GM12864 (cell line): ENCODE measurements at regions not wholly inside any gene's neighbourhood (a gene's known extent, or its start where the extent isn't known, plus 50 kb on each side); places are given as distances from the start of the nearest gene placed in this dataset.

Experiments used
- DNase-seq: peaks from one replicate; pipeline ENCODE4 v3.0.0-alpha.2; 2011; ENCODE audit warnings: low read depth
- H3K4me3 ChIP-seq: 2 replicates; pipeline ENCODE4 v1.5.1; 2011; ENCODE audit warnings: mild to moderate bottlenecking, low read depth, low read length, control low read depth
- TF ChIP-seq, protein P1 (sequence below): IDR thresholded peaks from 2 replicates; pipeline ENCODE4 v1.5.1; 2011; ENCODE audit warnings: low read depth, mild to moderate bottlenecking, moderate library complexity, low read length, control low read depth, inconsistent platforms; ENCODE audit errors: missing control alignments

GRCh38 chr2:187207126-187207525 is 240.9 kb downstream of the CALCRL start:
- H3K4me3 ChIP-seq = no peak overlapping the region
- no peak for DNase-seq
- TF ChIP-seq, protein P1, sequence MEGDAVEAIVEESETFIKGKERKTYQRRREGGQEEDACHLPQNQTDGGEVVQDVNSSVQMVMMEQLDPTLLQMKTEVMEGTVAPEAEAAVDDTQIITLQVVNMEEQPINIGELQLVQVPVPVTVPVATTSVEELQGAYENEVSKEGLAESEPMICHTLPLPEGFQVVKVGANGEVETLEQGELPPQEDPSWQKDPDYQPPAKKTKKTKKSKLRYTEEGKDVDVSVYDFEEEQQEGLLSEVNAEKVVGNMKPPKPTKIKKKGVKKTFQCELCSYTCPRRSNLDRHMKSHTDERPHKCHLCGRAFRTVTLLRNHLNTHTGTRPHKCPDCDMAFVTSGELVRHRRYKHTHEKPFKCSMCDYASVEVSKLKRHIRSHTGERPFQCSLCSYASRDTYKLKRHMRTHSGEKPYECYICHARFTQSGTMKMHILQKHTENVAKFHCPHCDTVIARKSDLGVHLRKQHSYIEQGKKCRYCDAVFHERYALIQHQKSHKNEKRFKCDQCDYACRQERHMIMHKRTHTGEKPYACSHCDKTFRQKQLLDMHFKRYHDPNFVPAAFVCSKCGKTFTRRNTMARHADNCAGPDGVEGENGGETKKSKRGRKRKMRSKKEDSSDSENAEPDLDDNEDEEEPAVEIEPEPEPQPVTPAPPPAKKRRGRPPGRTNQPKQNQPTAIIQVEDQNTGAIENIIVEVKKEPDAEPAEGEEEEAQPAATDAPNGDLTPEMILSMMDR = no peak

DNA sequence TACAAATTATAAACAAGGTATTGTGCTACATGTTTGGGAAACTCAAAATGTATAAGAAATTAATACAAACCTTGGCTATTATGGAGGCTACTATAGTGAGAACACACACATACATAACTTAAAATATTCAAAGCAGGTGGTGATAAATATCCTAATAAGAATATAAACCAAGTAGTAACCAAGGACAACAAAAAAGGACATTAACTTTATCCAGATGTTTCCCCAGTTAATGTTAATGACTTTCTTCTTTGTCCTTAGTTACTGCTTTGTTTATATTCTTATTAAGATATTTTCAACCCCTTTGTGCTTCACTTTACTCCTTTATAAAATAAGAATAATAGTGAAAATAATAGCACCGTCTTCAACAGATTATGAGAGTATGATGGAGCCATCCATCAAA is 241.6 kb downstream of the CALCRL start:
- DNase-seq = no peak
- H3K4me3 ChIP-seq = no peak overlapping the region
- TF ChIP-seq, protein P1 = no peak

DNA sequence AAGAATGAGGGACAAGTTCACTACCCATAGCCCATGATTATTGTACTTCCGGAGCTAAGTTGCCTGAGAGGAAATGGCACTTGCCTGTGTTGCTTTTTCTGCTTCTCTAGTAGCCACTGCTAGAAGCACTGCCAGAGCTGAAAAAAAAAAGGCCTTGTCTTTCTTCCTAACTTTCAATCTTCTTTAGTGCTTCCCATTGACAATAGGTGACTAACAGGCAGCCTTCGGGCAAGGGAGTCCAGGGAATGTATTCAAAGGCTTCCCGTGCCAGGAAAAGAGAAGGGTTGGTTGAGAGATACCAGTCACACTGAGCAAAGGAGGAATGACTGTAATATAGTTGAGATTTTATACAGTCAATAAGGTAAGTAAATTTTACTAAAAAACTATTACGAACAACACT is 242.0 kb downstream of the CALCRL start:
- H3K4me3 ChIP-seq = no peak overlapping the region
- TF ChIP-seq, protein P1 = no peak
- no peak for DNase-seq

DNA sequence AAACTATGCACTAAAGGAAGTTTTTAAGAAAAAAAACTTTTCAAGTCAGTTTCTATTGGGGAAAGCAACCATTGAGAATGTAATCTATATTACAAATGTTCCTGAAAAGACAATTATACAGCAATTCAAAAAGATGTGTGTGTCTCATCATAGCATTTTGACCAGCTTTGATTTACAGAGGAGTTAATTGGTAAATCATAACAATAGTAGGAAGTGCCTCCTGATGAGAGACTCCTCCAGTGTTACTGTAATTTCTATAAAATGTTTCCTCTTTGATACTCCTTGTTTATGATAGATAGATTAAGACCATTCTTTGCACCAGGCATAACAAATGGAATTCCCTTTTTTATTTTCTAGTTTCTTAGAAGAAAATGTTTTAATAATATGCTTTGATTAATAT is 249.9 kb downstream of the CALCRL start:
- no peak overlapping the region for H3K4me3 ChIP-seq
- TF ChIP-seq, protein P1 = no peak
- DNase-seq = no peak

DNA sequence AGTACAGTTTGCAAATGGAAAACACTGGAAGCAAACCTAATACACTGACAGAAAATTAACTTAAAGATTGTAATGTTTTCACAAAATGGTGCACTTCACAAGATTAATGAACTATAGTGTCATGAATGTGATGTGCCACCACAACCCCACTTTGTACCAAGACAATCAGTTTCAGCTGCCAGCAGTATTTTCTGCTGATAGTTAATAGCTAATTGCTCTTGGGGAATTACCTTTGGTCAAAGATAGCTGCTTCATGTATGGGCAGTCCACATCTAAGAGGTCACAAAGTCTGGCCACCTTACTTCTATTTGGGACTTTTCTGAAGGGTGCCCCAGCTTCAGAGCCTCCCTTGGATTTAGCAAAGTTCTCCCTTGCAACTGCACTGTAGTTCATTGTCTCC is 254.0 kb downstream of the CALCRL start:
- TF ChIP-seq, protein P1 = no peak
- no peak overlapping the region for H3K4me3 ChIP-seq
- DNase-seq = no peak

DNA sequence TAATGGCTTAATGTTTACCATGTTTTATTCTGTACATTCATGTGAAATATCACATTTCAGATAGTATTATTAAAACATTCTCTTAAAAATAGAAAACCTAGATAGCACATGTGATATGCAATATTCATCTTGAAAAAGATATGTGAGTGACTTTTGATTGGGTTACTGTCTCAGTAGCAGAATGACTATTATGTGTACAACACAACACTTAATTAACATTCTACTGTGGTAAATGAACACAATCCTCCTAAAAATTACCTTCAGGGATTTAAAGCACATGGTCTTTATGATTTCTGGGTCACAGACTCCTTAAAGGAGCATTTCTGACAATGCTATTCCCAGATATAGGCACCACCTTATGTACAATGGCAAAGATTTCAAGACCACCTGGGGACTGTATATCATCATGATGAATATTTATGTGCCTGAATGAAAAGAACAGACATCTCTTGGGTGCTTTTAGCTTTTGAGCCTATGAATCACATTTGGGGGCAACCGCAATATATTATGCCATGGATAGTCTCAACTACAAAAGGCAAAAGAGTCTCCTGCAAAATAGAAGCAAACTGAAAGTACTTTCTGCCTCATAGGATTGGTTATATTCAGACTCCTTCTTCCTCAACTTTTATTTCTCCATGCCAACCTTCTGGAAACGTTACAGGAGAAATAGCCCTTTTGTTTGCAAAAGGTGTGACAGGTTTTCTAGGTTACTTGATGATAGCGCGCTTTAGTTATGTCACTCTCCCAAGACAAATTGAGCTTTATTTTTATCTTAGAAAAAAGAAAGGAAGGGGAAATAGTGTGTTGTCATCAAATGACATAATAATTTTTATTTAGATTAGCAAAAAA is 259.0 kb downstream of the CALCRL start:
- DNase-seq = no peak
- TF ChIP-seq, protein P1 = no peak
- H3K4me3 ChIP-seq = no peak overlapping the region

DNA sequence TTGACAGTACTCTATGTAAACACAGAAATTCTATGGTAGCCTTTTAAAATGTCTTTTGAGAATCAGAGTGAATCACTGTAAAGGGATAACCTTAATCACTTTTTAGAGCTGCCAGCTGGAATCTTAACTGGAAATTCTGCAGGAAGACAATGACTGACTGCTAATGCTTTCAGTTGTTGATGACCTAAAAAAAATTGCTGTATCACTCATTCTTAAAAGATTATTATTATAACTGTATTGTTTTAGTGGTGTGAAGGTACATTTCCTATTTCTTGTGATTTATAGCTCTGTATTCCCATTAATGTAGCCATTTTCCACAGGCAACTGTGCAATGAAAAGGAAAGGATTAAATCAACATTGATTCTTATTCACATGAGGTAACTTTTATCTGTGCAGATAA is 260.5 kb downstream of the CALCRL start:
- H3K4me3 ChIP-seq = no peak overlapping the region
- TF ChIP-seq, protein P1 = no peak
- no peak for DNase-seq
